ENCODE measurements at regions not wholly inside any gene's neighbourhood (a gene's known extent, or its start where the extent isn't known, plus 50 kb on each side); places are given as distances from the start of the nearest gene placed in this dataset.
"Not testable (repeated sequence)": the region's sequence is repeated elsewhere in the genome, so short reads cannot be mapped to it uniquely, and the experiment has no call there.

DNA sequence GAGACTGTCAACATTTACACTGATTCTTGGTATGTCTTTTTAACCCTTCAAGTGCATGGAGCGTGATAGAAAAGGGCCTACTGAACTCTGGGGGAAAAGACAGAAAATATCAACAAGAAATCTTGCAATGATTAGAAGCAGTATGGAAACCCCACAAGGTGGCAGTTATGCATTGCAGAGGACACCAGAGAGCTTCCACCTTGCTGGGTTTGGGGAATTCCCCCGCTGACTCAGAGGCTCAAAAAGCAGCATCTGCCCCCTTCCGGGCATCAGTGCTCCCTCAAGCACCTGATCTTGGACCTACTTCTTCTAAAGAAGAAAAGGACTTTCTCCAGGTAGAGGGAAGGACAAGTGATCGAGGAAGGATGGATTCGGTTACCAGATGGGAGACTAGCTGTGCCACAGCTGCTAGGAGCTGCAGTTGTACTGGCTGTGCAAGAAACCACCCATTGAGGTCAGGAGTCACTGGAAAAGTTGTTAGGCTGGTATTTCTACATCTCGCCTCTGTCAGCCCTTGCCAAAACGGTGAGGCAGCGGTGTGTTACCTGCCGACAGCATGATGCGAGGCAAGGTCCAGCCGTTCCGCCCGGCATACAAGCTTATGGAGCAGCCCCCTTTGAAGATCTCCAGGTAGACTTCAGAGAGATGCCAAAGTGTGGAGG is 102.8 kb upstream of the OSBPL11 start:
- not testable (repeated sequence) for DNase-seq

GRCh38 chr3:125715651-125716050 is 120.4 kb upstream of the OSBPL11 start:
- DNase-seq: no peak

DNA sequence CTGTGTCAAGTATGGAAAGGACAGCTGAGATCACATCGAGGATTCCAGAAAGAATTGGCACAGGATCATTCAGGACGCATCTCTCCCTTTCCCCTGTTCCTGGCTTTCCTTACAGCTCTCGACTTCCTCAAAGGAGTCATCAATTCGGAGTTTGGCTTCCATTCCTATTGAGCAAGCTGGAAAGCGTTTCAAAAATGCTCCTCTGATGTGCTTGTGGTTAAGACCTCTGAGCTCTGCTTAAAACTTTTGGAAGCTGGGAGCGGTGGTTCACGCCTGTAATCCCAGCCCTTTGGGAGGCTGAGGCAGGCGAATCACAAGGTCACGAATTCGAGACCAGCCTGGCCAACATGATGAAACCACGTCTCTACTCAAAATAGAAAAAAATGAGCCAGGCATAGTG is 136.9 kb upstream of the OSBPL11 start:
- DNase-seq: not testable (repeated sequence)

DNA sequence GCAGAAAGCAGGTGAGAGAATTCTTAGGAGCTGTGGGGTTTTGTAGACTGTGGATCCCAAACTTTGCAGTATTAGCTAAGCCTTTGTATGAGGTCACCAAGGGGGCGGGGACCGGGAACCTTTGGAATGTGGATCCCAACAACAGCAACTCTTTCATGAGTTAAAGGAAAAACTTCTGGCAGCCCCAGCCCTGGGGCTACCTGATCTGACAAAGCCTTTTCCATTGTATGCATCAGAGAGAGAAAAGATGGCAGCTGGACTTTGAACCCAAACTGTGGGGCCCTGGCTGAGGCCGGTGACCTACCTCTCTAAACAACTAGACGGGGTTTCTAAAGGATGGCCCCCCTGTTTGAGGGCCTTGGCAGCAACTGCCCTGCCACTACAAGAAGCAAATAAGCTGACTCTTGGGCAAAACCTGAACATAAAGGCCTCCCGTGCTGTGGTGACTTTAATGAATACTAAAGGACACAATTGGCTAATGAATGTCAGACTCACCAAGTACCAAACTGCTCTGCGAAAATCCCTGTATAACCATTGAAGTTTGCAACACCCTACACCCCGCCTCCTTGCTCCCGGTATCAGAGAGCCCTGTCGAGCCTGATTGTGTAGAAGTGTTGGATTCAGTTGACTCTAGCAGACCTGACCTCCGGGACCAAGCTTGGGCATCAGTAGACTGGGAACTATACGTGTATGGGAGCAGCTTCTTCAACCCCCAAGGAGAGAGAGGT is 146.9 kb upstream of the OSBPL11 start:
- DNase-seq: not testable (repeated sequence)

DNA sequence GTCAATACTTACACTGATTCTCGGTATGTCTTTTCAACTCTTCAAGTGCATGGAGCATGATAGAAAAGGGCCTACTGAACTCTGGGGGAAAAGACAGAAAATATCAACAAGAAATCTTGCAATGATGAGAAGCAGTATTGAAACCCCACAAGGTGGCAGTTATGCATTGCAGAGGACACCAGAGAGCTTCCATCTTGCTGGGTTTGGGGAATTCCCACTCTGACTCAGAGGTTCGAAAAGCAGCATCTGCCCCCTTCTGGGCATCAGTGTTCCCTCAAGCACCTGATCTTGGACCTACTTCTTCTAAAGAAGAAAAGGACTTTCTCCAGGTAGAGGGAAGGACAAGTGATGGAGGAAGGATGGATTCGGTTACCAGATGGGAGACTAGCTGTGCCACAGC is 147.5 kb upstream of the OSBPL11 start:
- not testable (repeated sequence) for DNase-seq

GRCh38 chr3:125757050-125757449 is 161.8 kb upstream of the OSBPL11 start:
- DNase-seq: not testable (repeated sequence)

- DNase-seq: not testable (repeated sequence)
Measured at GRCh38 chr3:125758641-125759130, 163.4 kb upstream of the OSBPL11 start.

- DNase-seq: not testable (repeated sequence)
Measured at GRCh38 chr3:125762601-125763000, 167.3 kb upstream of the OSBPL11 start.

DNA sequence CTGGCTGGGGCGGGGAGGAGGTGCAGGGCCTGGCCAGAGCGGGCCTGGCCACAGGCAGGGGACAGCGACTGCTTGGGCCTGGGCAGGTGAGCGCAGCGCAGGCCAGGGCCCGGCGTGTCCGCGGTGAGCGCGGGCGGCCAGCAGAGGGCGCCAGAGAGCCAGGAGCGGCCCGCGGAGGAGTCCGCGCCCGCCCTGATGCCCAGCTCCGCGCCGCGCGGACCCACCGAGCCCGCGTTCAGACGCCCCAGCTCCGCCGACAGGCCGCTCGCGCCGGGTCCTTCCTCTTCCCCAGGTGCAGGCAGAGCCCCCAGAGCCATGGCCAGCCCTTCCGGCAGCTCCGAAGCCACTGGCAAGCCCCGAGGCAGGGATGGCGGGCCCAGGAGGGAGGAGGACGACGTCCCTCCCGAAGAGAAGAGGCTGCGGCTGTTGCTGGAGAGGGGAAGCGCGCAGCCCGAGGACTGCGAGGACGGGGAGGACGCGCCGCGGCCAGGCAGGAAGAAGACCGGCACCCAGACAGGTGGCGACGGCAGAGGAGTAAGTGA is 171.1 kb upstream of the OSBPL11 start:
- peak; percentile 78 for DNase-seq

DNA sequence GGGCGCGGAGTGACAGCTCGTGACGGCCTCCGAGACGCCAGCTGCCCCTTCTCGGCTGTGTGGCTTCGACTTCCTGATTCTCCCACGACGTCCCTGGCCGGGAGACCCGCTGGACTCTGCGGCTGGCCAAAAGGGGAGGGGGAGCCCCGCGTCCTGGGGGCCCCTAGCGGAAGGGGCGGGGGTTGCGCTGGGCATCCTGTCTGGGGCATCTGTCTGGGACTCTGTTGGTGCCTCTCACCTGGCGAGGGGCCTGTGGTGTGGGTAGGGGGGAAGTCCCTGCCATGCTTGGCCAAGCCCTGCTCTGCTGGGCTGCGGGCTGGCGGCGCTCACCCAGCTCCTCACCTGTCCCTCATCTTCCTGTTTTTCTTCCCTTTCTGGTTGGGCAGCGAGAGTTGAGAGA is 171.6 kb upstream of the OSBPL11 start:
- not testable (repeated sequence) for DNase-seq

DNA sequence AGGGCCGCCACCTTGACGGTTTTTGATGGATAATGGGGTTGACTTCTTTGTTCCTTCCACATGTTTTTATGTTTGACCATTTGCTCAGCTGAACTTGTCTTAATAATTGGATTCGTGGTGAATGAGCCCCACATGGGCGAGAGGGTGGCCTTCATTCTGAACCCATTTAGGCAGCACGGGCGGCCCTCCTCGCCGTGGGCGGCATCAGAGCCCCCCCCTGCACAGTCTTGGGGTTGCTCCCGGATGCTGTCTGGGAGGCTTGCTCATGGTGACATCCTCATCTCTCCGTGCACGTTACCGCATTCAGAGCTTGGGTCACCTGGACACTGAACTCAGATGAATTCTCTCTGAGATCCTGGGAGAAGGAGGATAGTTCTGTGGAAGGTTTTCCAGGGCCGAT is 172.3 kb upstream of the OSBPL11 start:
- DNase-seq: no peak

GRCh38 chr3:125768821-125769220 is 173.5 kb upstream of the OSBPL11 start:
- not testable (repeated sequence) for DNase-seq

DNA sequence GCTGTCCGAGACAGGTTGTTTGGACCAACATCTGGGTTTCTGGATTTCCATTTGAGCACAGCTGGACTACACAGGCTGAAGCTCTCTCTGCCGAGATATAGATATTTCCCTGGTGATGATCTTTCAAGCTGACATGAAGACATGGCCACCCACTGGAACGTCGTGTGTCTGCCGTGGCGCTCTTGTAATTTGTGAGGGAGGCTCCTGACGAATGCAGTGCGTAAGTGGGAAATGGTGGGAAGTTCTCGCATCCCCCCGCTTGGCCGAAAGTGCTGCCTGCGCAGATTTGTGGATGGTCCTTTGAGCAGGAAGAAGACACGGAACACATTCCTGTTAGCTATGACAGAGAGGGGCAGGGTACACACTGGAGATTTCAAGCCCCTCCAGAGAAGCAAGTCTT is 176.2 kb upstream of the OSBPL11 start:
- DNase-seq: not testable (repeated sequence)

- not testable (repeated sequence) for DNase-seq
Measured at GRCh38 chr3:125774433-125775034, 179.2 kb upstream of the OSBPL11 start.

GRCh38 chr3:125775106-125775505 is 179.8 kb upstream of the OSBPL11 start:
- DNase-seq: not testable (repeated sequence)

- DNase-seq: not testable (repeated sequence)
Measured at GRCh38 chr3:125775606-125776294, 180.5 kb upstream of the OSBPL11 start.

DNA sequence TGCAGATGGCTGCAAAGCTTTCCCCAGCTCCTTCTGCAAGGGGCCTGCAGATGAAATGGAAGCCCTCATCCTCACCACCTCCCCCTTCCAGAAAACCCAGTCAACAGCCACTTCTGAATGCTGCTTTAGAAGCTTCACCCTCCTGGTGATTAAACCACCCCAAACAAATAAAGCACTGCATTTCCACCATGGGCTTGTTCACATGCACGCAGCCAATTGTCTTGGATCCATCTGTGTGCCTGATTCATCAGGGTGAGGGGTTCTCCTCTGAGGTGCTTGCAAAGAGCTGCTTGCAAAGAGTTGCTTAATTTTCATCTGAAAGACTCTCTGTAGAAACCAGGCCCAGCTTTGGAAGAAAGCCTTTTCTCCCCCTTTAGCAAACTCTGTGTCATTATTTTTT is 184.0 kb upstream of the OSBPL11 start:
- DNase-seq: not testable (repeated sequence)

DNA sequence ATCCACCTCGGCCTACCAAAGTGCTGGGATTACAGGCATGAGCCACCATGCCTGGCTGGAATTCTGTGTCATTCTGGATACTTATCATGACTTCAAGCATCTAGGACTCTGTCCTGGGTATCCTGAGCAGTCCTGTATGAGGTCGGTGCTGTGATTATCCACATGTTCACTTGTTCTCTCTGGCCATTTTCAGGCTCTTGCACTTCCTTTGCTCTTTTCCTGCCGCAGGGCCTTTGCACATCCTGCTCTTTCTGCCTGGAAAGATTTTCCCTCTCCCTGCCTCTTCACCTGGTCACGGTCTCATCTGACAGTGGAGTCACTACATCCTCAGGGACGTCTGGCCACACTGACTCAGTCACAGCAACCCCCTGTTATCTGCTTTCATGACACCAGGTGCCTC is 184.6 kb upstream of the OSBPL11 start:
- not testable (repeated sequence) for DNase-seq

DNA sequence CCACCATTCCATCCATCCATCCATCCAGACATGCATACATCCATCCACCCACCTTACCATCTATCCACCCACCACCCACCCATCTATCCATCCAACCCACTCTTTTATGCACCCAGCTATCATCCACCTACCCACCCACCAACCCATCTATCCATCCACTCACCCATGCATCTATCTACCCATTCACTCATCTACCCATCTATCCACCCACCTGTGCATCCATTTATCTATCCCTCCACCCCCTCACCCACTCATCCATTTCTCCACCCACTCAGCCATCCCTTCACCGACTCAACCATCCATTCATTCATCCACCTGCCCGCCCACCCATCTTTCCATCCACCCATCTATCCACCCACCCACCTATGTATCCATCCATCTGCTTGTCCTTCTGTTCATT is 186.4 kb upstream of the OSBPL11 start:
- DNase-seq: not testable (repeated sequence)

- not testable (repeated sequence) for DNase-seq
Measured at GRCh38 chr3:125790312-125790711, 178.7 kb upstream of the ROPN1B start.

GRCh38 chr3:125791021-125791420 is 178.0 kb upstream of the ROPN1B start:
- DNase-seq: not testable (repeated sequence)

DNA sequence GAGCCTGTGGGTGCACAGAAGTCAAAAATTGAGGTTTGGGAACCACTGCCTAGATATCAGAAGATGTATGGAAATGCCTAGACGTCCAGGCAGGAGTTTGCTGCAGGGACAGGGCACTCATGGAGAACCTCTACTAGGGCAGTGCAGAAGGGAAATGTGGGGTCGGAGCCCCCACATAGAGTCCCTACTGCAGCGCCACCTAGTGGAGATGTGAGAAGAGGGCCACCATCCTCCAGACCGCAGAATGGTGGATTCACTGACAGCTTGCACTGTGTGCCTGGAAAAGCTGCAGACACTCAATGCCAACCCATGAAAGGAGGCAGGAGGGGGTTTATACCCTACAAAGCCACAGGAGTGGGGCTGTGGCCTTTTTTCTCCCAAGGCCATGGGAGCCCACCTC is 159.0 kb upstream of the ROPN1B start:
- DNase-seq: not testable (repeated sequence)

GRCh38 chr3:125822175-125822574 is 146.8 kb upstream of the ROPN1B start:
- not testable (repeated sequence) for DNase-seq

Measured in right forelimb (tissue), 1 donor.